ENCODE measurements at regions not wholly inside any gene's neighbourhood (a gene's known extent, or its start where the extent isn't known, plus 50 kb on each side); places are given as distances from the start of the nearest gene placed in this dataset.

- no peak overlapping the region for H3K56ac ChIP-seq (ENCODE audit: insufficient read length, low read depth, low read length)
- H3K27me3 Mint-ChIP-seq (ENCODE audit: low read depth), result peaks cover 2% of the 10 kb centered on the region
- 0 out of 7 replicates have a peak overlapping the region, but pooled peaks of 1 of the 3 experiments have one; percentile 3 for H3K27ac Mint-ChIP-seq
- no peak overlapping the region for H2BK15ac ChIP-seq (ENCODE audit: low read depth, low read length)
- H3K4ac ChIP-seq (ENCODE audit: low read depth, low read length), result no peak overlapping the region
- no peak overlapping the region for H4K5ac ChIP-seq (ENCODE audit: insufficient read length, low read depth, low read length)
- H3K9me3 ChIP-seq (ENCODE audit: control insufficient read depth, low read depth, low read length), result no peaks in the 10 kb centered on the region
- H3K4me3 Mint-ChIP-seq, result no peak overlapping the region
- peaks cover 0 to 12% (median 6%) of the 10 kb centered on the region in 3 experiments; a peak in 5 of 7 replicates for H3K36me3 Mint-ChIP-seq (ENCODE audit: insufficient read depth in 1 of 3, low read depth in 3 of 3)
- H4K20me1 ChIP-seq (ENCODE audit: control insufficient read depth, insufficient read depth, insufficient read length), result no peaks in the 10 kb centered on the region
- no peak overlapping the region for H3K23ac ChIP-seq (ENCODE audit: insufficient read length, low read depth, low read length)
- no peak overlapping the region for H3K18ac ChIP-seq (ENCODE audit: insufficient read length, low read depth, low read length)
- H3K14ac ChIP-seq (ENCODE audit: insufficient read depth, low read length), result no peak overlapping the region
- no peak overlapping the region for H2BK12ac ChIP-seq (ENCODE audit: insufficient read length, low read depth, low read length)
- H3K79me1 ChIP-seq (ENCODE audit: insufficient read depth, low read depth, low read length, poor library complexity, severe bottlenecking), result no peaks in the 10 kb centered on the region
- H3K4me2 ChIP-seq (ENCODE audit: insufficient read depth, insufficient read length, low read length), result no peak overlapping the region
- TF ChIP-seq CTCF (conservative IDR thresholded peaks at IDR 0.05), result no peak
- H3K9ac ChIP-seq (ENCODE audit: extremely low read depth, insufficient read length, low read length), result no peak overlapping the region
- no peak overlapping the region for H4K91ac ChIP-seq (ENCODE audit: insufficient read length, low read depth, low read length)
- DNase-seq, result no peak
- no peak overlapping the region for H2AK5ac ChIP-seq (ENCODE audit: insufficient read length, low read length)
- no peak overlapping the region for H3T11ph ChIP-seq (ENCODE audit: low read length)
- no peak overlapping the region for H2BK20ac ChIP-seq (ENCODE audit: low read depth, low read length, poor library complexity, severe bottlenecking)
- H4K8ac ChIP-seq (replicated peaks; ENCODE audit: insufficient read length, low read depth, low read length), result no peak overlapping the region
- no CpG with 5 or more reads among the region's 3 CpGs for WGBS (ENCODE audit: extremely low coverage, insufficient read length, low lambda C conversion rate)
- H2BK5ac ChIP-seq (ENCODE audit: insufficient read length, low read length), result no peak overlapping the region
- H2AFZ ChIP-seq (ENCODE audit: low read length), result no peak overlapping the region
- H3K23me2 ChIP-seq (ENCODE audit: insufficient read length, low read depth, low read length, poor library complexity, severe bottlenecking), result no peaks in the 10 kb centered on the region
- H3K4me1 ChIP-seq (ENCODE audit: insufficient read depth, low read length), result no peaks in the 10 kb centered on the region
- no peak overlapping the region for H3K27ac ChIP-seq (ENCODE audit: insufficient read length, low read depth, low read length)
- peaks cover 19 to 24% of the 10 kb centered on the region in 2 experiments for H3K4me1 Mint-ChIP-seq
- H3K9me3 Mint-ChIP-seq, result peaks cover 5 to 11% of the 10 kb centered on the region in 2 experiments; a peak in 4 of 5 replicates
- H2BK120ac ChIP-seq (ENCODE audit: low read depth, low read length, poor library complexity, severe bottlenecking), result no peak overlapping the region
- H3K79me2 ChIP-seq (ENCODE audit: insufficient read depth, low read length), result no peaks in the 10 kb centered on the region
- H3K27me3 ChIP-seq (ENCODE audit: insufficient read depth, low read length), result no peaks in the 10 kb centered on the region
Measured at GRCh38 chr6:14713966-14714631, 531.8 kb upstream of the JARID2 start.
